ENCODE measurements at regions not wholly inside any gene's neighbourhood (a gene's known extent, or its start where the extent isn't known, plus 50 kb on each side); places are given as distances from the start of the nearest gene placed in this dataset.

GRCh38 chr22:48248901-48249455, 1486.5 kb downstream of the TBC1D22A start:
- Histone ChIP-seq H3K4me2 (replicated peaks; ENCODE audit: low read depth, low read length, poor library complexity, severe bottlenecking) (no peak overlapping the region), H3K79me2 (ENCODE audit: control insufficient read depth, insufficient read depth, low read length) (no peaks in the 10 kb centered on the region), H3K27me3 (replicated peaks in 1 of 4; ENCODE audit: control extremely low read depth in 1 of 4, control insufficient read depth in 3 of 4, insufficient read depth in 4 of 4, low read length in 3 of 4) (peaks cover 0 to 27% (median 3%) of the 10 kb centered on the region in 4 experiments), H3K36me3 (replicated peaks in 1 of 2; ENCODE audit: control extremely low read depth in 1 of 2, control insufficient read depth in 1 of 2, extremely low read depth in 1 of 2, insufficient read depth in 2 of 2, low read length in 1 of 2) (no peaks in the 10 kb centered on the region), H3K4me1 (ENCODE audit: control insufficient read depth in 2 of 2, insufficient read depth in 2 of 2, low read length in 2 of 2) (peaks cover 0 to 7% of the 10 kb centered on the region in 2 donors), H3K27ac (ENCODE audit: low read length in 2 of 2) (no peak overlapping the region), H3K9me3 (ENCODE audit: control extremely low read depth in 1 of 3, control insufficient read depth in 2 of 3, insufficient read depth in 1 of 3, low read length in 2 of 3) (peaks cover 0 to 4% (median 0%) of the 10 kb centered on the region in 3 donors), H3K4me3 (ENCODE audit: control extremely low read depth in 1 of 5, extremely low read depth in 1 of 5, insufficient read depth in 1 of 5, low read depth in 2 of 5, low read length in 4 of 5) (no peak overlapping the region), H3K9ac (ENCODE audit: low read length) (no peak overlapping the region), H2AFZ (ENCODE audit: insufficient read depth, low read depth, low read length, poor library complexity, severe bottlenecking) (no peak overlapping the region), H4K20me1 (ENCODE audit: control insufficient read depth, insufficient read depth, low read length, poor library complexity, severe bottlenecking) (no peaks in the 10 kb centered on the region)
- H3K27me3 Mint-ChIP-seq, result peaks cover 39% of the 10 kb centered on the region
- H3K4me3 Mint-ChIP-seq, result no peak overlapping the region
- no peak overlapping the region for H3K27ac Mint-ChIP-seq
- DNase-seq (no peak), ATAC-seq (ENCODE audit: low read depth) (no peak)
- CTCF ChIA-PET, result no interaction called here
- TF ChIP-seq EZH2 (IDR thresholded peaks at IDR 0.05; ENCODE audit: borderline replicate concordance, insufficient read depth, low read depth, low read length, poor library complexity, severe bottlenecking), result no peak
- TF ChIP-seq CTCF (IDR thresholded peaks at IDR 0.05), result no peak
- POLR2A ChIA-PET, result no interaction called here
- H3K4me1 Mint-ChIP-seq, result peaks cover 2% of the 10 kb centered on the region
- no peaks in the 10 kb centered on the region for H3K9me3 Mint-ChIP-seq (ENCODE audit: insufficient read depth)
- intact Hi-C loops (cut with micrococcal nuclease), result no loop called here
- WGBS (ENCODE audit: insufficient coverage), result 92% methylated on average over 11 of the region's 12 CpGs

GRCh38 chr22:48247829-48248228, 1485.4 kb downstream of the TBC1D22A start:
- H3K4me3 Mint-ChIP-seq, result no peak overlapping the region
- H3K9me3 Mint-ChIP-seq (ENCODE audit: insufficient read depth), result no peaks in the 10 kb centered on the region
- no peak overlapping the region for H3K9ac ChIP-seq (ENCODE audit: low read length)
- 86% methylated on average over 6 of the region's 7 CpGs for WGBS (ENCODE audit: insufficient coverage)
- ATAC-seq (ENCODE audit: low read depth), result no peak
- H3K36me3 ChIP-seq (replicated peaks in 1 of 2; ENCODE audit: control extremely low read depth in 1 of 2, control insufficient read depth in 1 of 2, extremely low read depth in 1 of 2, insufficient read depth in 2 of 2, low read length in 1 of 2), result no peaks in the 10 kb centered on the region
- no peak overlapping the region for H2AFZ ChIP-seq (ENCODE audit: insufficient read depth, low read depth, low read length, poor library complexity, severe bottlenecking)
- DNase-seq, result no peak
- peaks cover 34% of the 10 kb centered on the region for H3K27me3 Mint-ChIP-seq
- H4K20me1 ChIP-seq (ENCODE audit: control insufficient read depth, insufficient read depth, low read length, poor library complexity, severe bottlenecking), result no peaks in the 10 kb centered on the region
- peaks cover 0 to 4% (median 0%) of the 10 kb centered on the region in 3 donors for H3K9me3 ChIP-seq (ENCODE audit: control extremely low read depth in 1 of 3, control insufficient read depth in 2 of 3, insufficient read depth in 1 of 3, low read length in 2 of 3)
- peaks cover 0 to 19% (median 3%) of the 10 kb centered on the region in 4 experiments for H3K27me3 ChIP-seq (replicated peaks in 1 of 4; ENCODE audit: control extremely low read depth in 1 of 4, control insufficient read depth in 3 of 4, insufficient read depth in 4 of 4, low read length in 3 of 4)
- ChIA-PET POLR2A (no interaction called here), CTCF (no interaction called here)
- no peak overlapping the region for H3K27ac Mint-ChIP-seq
- H3K4me2 ChIP-seq (replicated peaks; ENCODE audit: low read depth, low read length, poor library complexity, severe bottlenecking), result no peak overlapping the region
- no peaks in the 10 kb centered on the region for H3K79me2 ChIP-seq (ENCODE audit: control insufficient read depth, insufficient read depth, low read length)
- H3K4me1 ChIP-seq (ENCODE audit: control insufficient read depth in 2 of 2, insufficient read depth in 2 of 2, low read length in 2 of 2), result peaks cover 0 to 7% of the 10 kb centered on the region in 2 donors
- intact Hi-C loops (cut with micrococcal nuclease), result no loop called here
- TF ChIP-seq CTCF (IDR thresholded peaks at IDR 0.05) (no peak), EZH2 (IDR thresholded peaks at IDR 0.05; ENCODE audit: borderline replicate concordance, insufficient read depth, low read depth, low read length, poor library complexity, severe bottlenecking) (no peak)
- H3K4me3 ChIP-seq (ENCODE audit: control extremely low read depth in 1 of 5, extremely low read depth in 1 of 5, insufficient read depth in 1 of 5, low read depth in 2 of 5, low read length in 4 of 5), result no peak overlapping the region
- no peak overlapping the region for H3K27ac ChIP-seq (ENCODE audit: low read length in 2 of 2)
- peaks cover 5% of the 10 kb centered on the region for H3K4me1 Mint-ChIP-seq
